Activated CD4-positive, alpha-beta T cell treated with anti-CD3 and anti-CD28 coated beads, Interleukin-2, amount 10 ng/mL, durations not matched to agents 24 days and 14 days (primary cell): ENCODE measurements at regions not wholly inside any gene's neighbourhood (a gene's known extent, or its start where the extent isn't known, plus 50 kb on each side); places are given as distances from the start of the nearest gene placed in this dataset.
"Not testable (repeated sequence)": the region's sequence is repeated elsewhere in the genome, so short reads cannot be mapped to it uniquely, and the experiment has no call there.

ENCODE experiments used
- DNase-seq: peaks from one replicate; pipeline ENCODE4 v3.0.0; 2022
- H3K27ac Mint-ChIP-seq: one replicate; pipeline ENCODE4 v1.8.0; 2022; ENCODE audit warnings: mild to moderate bottlenecking, mixed read lengths
- H3K27me3 Mint-ChIP-seq: one replicate; pipeline ENCODE4 v1.8.0; 2022; ENCODE audit warnings: mixed read lengths
- H3K36me3 Mint-ChIP-seq: one replicate; pipeline ENCODE4 v1.8.0; 2022; ENCODE audit warnings: low read depth, mild to moderate bottlenecking, mixed read lengths
- H3K4me1 Mint-ChIP-seq: one replicate; pipeline ENCODE4 v1.8.0; 2021; ENCODE audit warnings: mixed read lengths
- H3K4me3 Mint-ChIP-seq: one replicate; pipeline ENCODE4 v1.8.0; 2022; ENCODE audit warnings: mild to moderate bottlenecking, moderate library complexity, mixed read lengths
- H3K9me3 Mint-ChIP-seq: one replicate; pipeline ENCODE4 v1.8.0; 2021; ENCODE audit warnings: mixed read lengths
- intact Hi-C: fragments of 100-400 bp; cut with micrococcal nuclease; formaldehyde crosslinking; loops from one replicate; pipeline ENCODE4 v1.15.1; 2023

GRCh38 chr15:24076090-24076784, 389.1 kb upstream of the NDN start:
- Mint-ChIP-seq H3K9me3 (peaks cover 11% of the 10 kb centered on the region), H3K4me1 (no peaks in the 10 kb centered on the region), H3K27me3 (no peaks in the 10 kb centered on the region), H3K4me3 (no peak overlapping the region), H3K27ac (no peak overlapping the region), H3K36me3 (no peaks in the 10 kb centered on the region)
- intact Hi-C loops: no loop called here
- no peak for DNase-seq

- Mint-ChIP-seq H3K9me3 (peaks cover 18% of the 10 kb centered on the region), H3K27ac (no peak overlapping the region), H3K36me3 (no peaks in the 10 kb centered on the region), H3K4me1 (no peaks in the 10 kb centered on the region), H3K27me3 (no peaks in the 10 kb centered on the region), H3K4me3 (no peak overlapping the region)
- no peak for DNase-seq
- intact Hi-C loops: no loop called here
Measured at GRCh38 chr15:24078310-24079029, 391.4 kb upstream of the NDN start.

GRCh38 chr15:24088941-24089340, 401.8 kb upstream of the NDN start:
- intact Hi-C loops, H3K27ac Mint-ChIP-seq, H3K36me3 Mint-ChIP-seq, H3K27me3 Mint-ChIP-seq, H3K4me1 Mint-ChIP-seq, H3K4me3 Mint-ChIP-seq, DNase-seq: not testable (repeated sequence)
- H3K9me3 Mint-ChIP-seq: peaks cover 21% of the 10 kb centered on the region

- intact Hi-C loops, H3K4me3 Mint-ChIP-seq, H3K27ac Mint-ChIP-seq: not testable (repeated sequence)
Measured at GRCh38 chr15:24101503-24101902, 414.4 kb upstream of the NDN start.

GRCh38 chr15:24107524-24107923, 420.4 kb upstream of the NDN start:
- intact Hi-C loops, DNase-seq, H3K9me3 Mint-ChIP-seq, H3K36me3 Mint-ChIP-seq, H3K4me3 Mint-ChIP-seq, H3K27me3 Mint-ChIP-seq, H3K27ac Mint-ChIP-seq, H3K4me1 Mint-ChIP-seq: not testable (repeated sequence)

More at GRCh38 chr15:24101503-24101902, 414.4 kb upstream of the NDN start:
- H3K36me3 Mint-ChIP-seq, DNase-seq, H3K9me3 Mint-ChIP-seq, H3K27me3 Mint-ChIP-seq, H3K4me1 Mint-ChIP-seq: not testable (repeated sequence)

- DNase-seq, H3K27ac Mint-ChIP-seq, intact Hi-C loops, H3K27me3 Mint-ChIP-seq, H3K4me1 Mint-ChIP-seq, H3K4me3 Mint-ChIP-seq, H3K9me3 Mint-ChIP-seq, H3K36me3 Mint-ChIP-seq: not testable (repeated sequence)
Measured at GRCh38 chr15:24107948-24108347, 420.8 kb upstream of the NDN start.

GRCh38 chr15:24108349-24108748, 421.2 kb upstream of the NDN start:
- H3K4me1 Mint-ChIP-seq, intact Hi-C loops, H3K27me3 Mint-ChIP-seq, H3K27ac Mint-ChIP-seq, H3K4me3 Mint-ChIP-seq, H3K9me3 Mint-ChIP-seq, DNase-seq, H3K36me3 Mint-ChIP-seq: not testable (repeated sequence)

- H3K9me3 Mint-ChIP-seq, intact Hi-C loops, H3K27me3 Mint-ChIP-seq, H3K4me3 Mint-ChIP-seq, H3K36me3 Mint-ChIP-seq, DNase-seq, H3K4me1 Mint-ChIP-seq, H3K27ac Mint-ChIP-seq: not testable (repeated sequence)
Measured at GRCh38 chr15:24139622-24140021, 452.5 kb upstream of the NDN start.

GRCh38 chr15:24145070-24145469, 458.0 kb upstream of the NDN start:
- H3K27ac Mint-ChIP-seq, DNase-seq, H3K4me3 Mint-ChIP-seq, H3K36me3 Mint-ChIP-seq, H3K4me1 Mint-ChIP-seq, intact Hi-C loops, H3K9me3 Mint-ChIP-seq, H3K27me3 Mint-ChIP-seq: not testable (repeated sequence)

- peaks cover 6% of the 10 kb centered on the region for H3K9me3 Mint-ChIP-seq
- H3K4me3 Mint-ChIP-seq: no peak overlapping the region
- H3K36me3 Mint-ChIP-seq: no peaks in the 10 kb centered on the region
- H3K4me1 Mint-ChIP-seq: no peaks in the 10 kb centered on the region
- intact Hi-C loops: no loop called here
- no peak overlapping the region for H3K27ac Mint-ChIP-seq
- DNase-seq: no peak
- no peaks in the 10 kb centered on the region for H3K27me3 Mint-ChIP-seq
Measured at GRCh38 chr15:24146251-24146650, 459.1 kb upstream of the NDN start.

GRCh38 chr15:24150542-24150941, 463.4 kb upstream of the NDN start:
- Mint-ChIP-seq H3K4me3 (no peak overlapping the region), H3K27ac (no peak overlapping the region), H3K4me1 (no peaks in the 10 kb centered on the region), H3K36me3 (no peaks in the 10 kb centered on the region), H3K9me3 (peaks cover 14% of the 10 kb centered on the region), H3K27me3 (no peaks in the 10 kb centered on the region)
- DNase-seq: no peak
- intact Hi-C loops: no loop called here

- H3K27ac Mint-ChIP-seq, H3K27me3 Mint-ChIP-seq, H3K4me1 Mint-ChIP-seq, H3K4me3 Mint-ChIP-seq, H3K36me3 Mint-ChIP-seq, DNase-seq, intact Hi-C loops: not testable (repeated sequence)
- peaks cover 15% of the 10 kb centered on the region for H3K9me3 Mint-ChIP-seq
Measured at GRCh38 chr15:24158306-24158705, 471.2 kb upstream of the NDN start.

GRCh38 chr15:24165512-24165911, 478.4 kb upstream of the NDN start:
- H3K36me3 Mint-ChIP-seq, H3K4me3 Mint-ChIP-seq, H3K27ac Mint-ChIP-seq, H3K9me3 Mint-ChIP-seq, H3K27me3 Mint-ChIP-seq, DNase-seq, H3K4me1 Mint-ChIP-seq, intact Hi-C loops: not testable (repeated sequence)

- intact Hi-C loops, H3K36me3 Mint-ChIP-seq, H3K4me3 Mint-ChIP-seq, H3K27ac Mint-ChIP-seq, H3K4me1 Mint-ChIP-seq, H3K9me3 Mint-ChIP-seq, H3K27me3 Mint-ChIP-seq, DNase-seq: not testable (repeated sequence)
Measured at GRCh38 chr15:24202297-24202696, 473.3 kb upstream of the NPAP1 start.
